SH-SY5Y (cell line): ENCODE measurements at regions not wholly inside any gene's neighbourhood (a gene's known extent, or its start where the extent isn't known, plus 50 kb on each side); places are given as distances from the start of the nearest gene placed in this dataset.

Experiments
- GATA2 ChIP-seq: IDR thresholded peaks from 2 replicates; pipeline ENCODE4 v1.6.1; 2011; ENCODE audit warnings: mild to moderate bottlenecking, low read depth, low read length
- GATA3 ChIP-seq: IDR thresholded peaks from 2 replicates; pipeline ENCODE4 v1.6.1; 2011; ENCODE audit warnings: low read depth, mild to moderate bottlenecking, low read length, moderate library complexity

- no peak for TF ChIP-seq GATA2
- no peak for TF ChIP-seq GATA3
These were observed 239.7 kb downstream of the TTLL2 start for GRCh38 chr6:167564416-167565250.
